IMR-90 (cell line): ENCODE measurements at regions not wholly inside any gene's neighbourhood (a gene's known extent, or its start where the extent isn't known, plus 50 kb on each side); places are given as distances from the start of the nearest gene placed in this dataset.

ENCODE experiments used
- ATAC-seq: fragments of 200-7000 bp; cut with Tn5 transposase; 2 replicates; pipeline ENCODE4 v1.9.1; 2020; ENCODE audit warnings: low read depth, mild to moderate bottlenecking, moderate library complexity
- BruUV-seq: library from RNA; stranded (reverse); fragments of 400-500 nt; replicated peaks from 2 replicates; lab custom pipeline; 2021; lab: Mats Ljungman, UMichigan
- CTCF ChIA-PET: fragments of 300-600 bp; formaldehyde crosslinking; extraction: SDS; loops from one replicate; lab custom pipeline; 2021; ENCODE audit warnings: antibody characterized with exemption; lab: Yijun Ruan, JAX
- POLR2A ChIA-PET: fragments of 300-600 bp; sonication (Branson Sonifier 250); formaldehyde crosslinking; loops from one replicate; lab custom pipeline; 2022; ENCODE audit warnings: antibody characterized with exemption; ENCODE audit not compliant: unreplicated experiment; lab: Charles Lee
- DNase-seq: peaks from one replicate; pipeline ENCODE4 v3.0.0; 2013
- H2AFZ ChIP-seq: replicated peaks from 2 replicates; pipeline ENCODE3; 2013; ENCODE audit warnings: low read length, mild to moderate bottlenecking; ENCODE audit not compliant: poor library complexity
- H2AK5ac ChIP-seq: 2 replicates; pipeline ENCODE4 v1.6.1; 2013; ENCODE audit warnings: low read depth, low read length, inconsistent platforms
- H2AK9ac ChIP-seq: replicated peaks from 2 replicates; pipeline ENCODE3; 2013; ENCODE audit warnings: mild to moderate bottlenecking, low read depth, low read length, moderate library complexity; ENCODE audit not compliant: poor library complexity
- H2BK120ac ChIP-seq: 2 replicates; pipeline ENCODE4 v1.6.1; 2013; ENCODE audit warnings: low read depth, low read length, inconsistent platforms
- H2BK15ac ChIP-seq: 3 replicates; pipeline ENCODE4 v1.6.1; 2013; ENCODE audit warnings: low read depth, low read length, inconsistent platforms
- H2BK20ac ChIP-seq: 2 replicates; pipeline ENCODE4 v1.6.1; 2013; ENCODE audit warnings: low read depth, mild to moderate bottlenecking, inconsistent platforms, low read length, moderate library complexity
- H2BK5ac ChIP-seq: 2 replicates; pipeline ENCODE4 v1.6.1; 2013; ENCODE audit warnings: mild to moderate bottlenecking, low read depth, low read length, inconsistent platforms; ENCODE audit not compliant: poor library complexity, severe bottlenecking
- H3K14ac ChIP-seq: replicated peaks from 2 replicates; pipeline ENCODE4 v1.6.1; 2013; ENCODE audit warnings: low read depth, low read length, inconsistent platforms
- H3K18ac ChIP-seq: 2 replicates; pipeline ENCODE4 v1.6.1; 2013; ENCODE audit warnings: low read depth, low read length, control low read depth
- H3K23ac ChIP-seq: 2 replicates; pipeline ENCODE4 v1.6.1; 2013; ENCODE audit warnings: low read depth, low read length, inconsistent platforms
- H3K27ac ChIP-seq: 2 replicates; pipeline ENCODE4 v1.5.1; 2013; ENCODE audit warnings: mild to moderate bottlenecking, control low read depth, low read length; ENCODE audit not compliant: insufficient read depth
- H3K27me3 ChIP-seq: 2 replicates; pipeline ENCODE4 v1.6.1; 2013; ENCODE audit warnings: low read length; ENCODE audit not compliant: control insufficient read depth, insufficient read depth
- H3K36me3 ChIP-seq: 2 replicates; pipeline ENCODE4 v1.6.1; 2013; ENCODE audit warnings: low read length, mixed read lengths; ENCODE audit not compliant: control insufficient read depth, insufficient read depth
- H3K4ac ChIP-seq: 2 replicates; pipeline ENCODE4 v1.6.1; 2013; ENCODE audit warnings: low read depth, low read length, inconsistent platforms
- H3K4me1 ChIP-seq: 2 replicates; pipeline ENCODE4 v1.6.1; 2013; ENCODE audit warnings: low read length, mixed read lengths; ENCODE audit not compliant: control insufficient read depth, insufficient read depth
- H3K4me2 ChIP-seq: 2 replicates; pipeline ENCODE4 v1.6.1; 2013; ENCODE audit warnings: low read depth, mild to moderate bottlenecking, control low read depth, low read length, moderate library complexity
- H3K4me3 ChIP-seq: 2 replicates; pipeline ENCODE4 v1.5.1; 2013; ENCODE audit warnings: low read depth, mild to moderate bottlenecking, control low read depth, low read length, moderate library complexity; ENCODE audit not compliant: insufficient read depth
- H3K56ac ChIP-seq: 2 replicates; pipeline ENCODE4 v1.6.1; 2013; ENCODE audit warnings: low read length, inconsistent platforms; ENCODE audit not compliant: insufficient read depth; ENCODE audit errors: extremely low read depth
- H3K79me1 ChIP-seq, 2 experiments: 2 replicates each; pipeline ENCODE4 v1.6.1; 2013; ENCODE audit warnings: low read length in 2 of 2, inconsistent platforms in 1 of 2, low read depth in 1 of 2
- H3K9ac ChIP-seq: 2 replicates; pipeline ENCODE4 v1.6.1; 2013; ENCODE audit warnings: low read depth, low read length, control low read depth
- H3K9me1 ChIP-seq: 2 replicates; pipeline ENCODE4 v1.6.1; 2013; ENCODE audit warnings: low read length, inconsistent platforms; ENCODE audit not compliant: insufficient read depth
- H3K9me3 ChIP-seq: 2 replicates; pipeline ENCODE4 v1.6.1; 2013; ENCODE audit warnings: low read length; ENCODE audit not compliant: control insufficient read depth, insufficient read depth
- H4K20me1 ChIP-seq: 2 replicates; pipeline ENCODE4 v1.6.1; 2013; ENCODE audit warnings: low read length, inconsistent platforms; ENCODE audit not compliant: insufficient read depth
- H4K5ac ChIP-seq: 2 replicates; pipeline ENCODE4 v1.6.1; 2013; ENCODE audit warnings: mild to moderate bottlenecking, low read depth, low read length, control low read depth
- H4K8ac ChIP-seq, 2 experiments: 2 replicates each; pipeline ENCODE4 v1.6.1; 2013; ENCODE audit warnings: low read depth in 2 of 2, low read length in 2 of 2, control low read depth in 1 of 2, inconsistent platforms in 1 of 2
- H4K91ac ChIP-seq: 2 replicates; pipeline ENCODE4 v1.6.1; 2013; ENCODE audit warnings: low read depth, low read length, inconsistent platforms; ENCODE audit not compliant: insufficient read depth
- BHLHE40 ChIP-seq: fragments of 150-350 bp; IDR thresholded peaks from 2 replicates; pipeline ENCODE4 v1.6.1; 2016; ENCODE audit warnings: mild to moderate bottlenecking, low read depth, low read length
- CEBPB ChIP-seq: IDR thresholded peaks from 2 replicates; pipeline ENCODE4 v1.6.1; 2012; ENCODE audit warnings: low read depth, low read length, improper control_type of control experiment
- CHD1 ChIP-seq: IDR thresholded peaks from 2 replicates; pipeline ENCODE4 v1.6.1; 2012; ENCODE audit warnings: low read depth, low read length, improper control_type of control experiment
- CTCF ChIP-seq: conservative IDR thresholded peaks from 2 replicates; pipeline ENCODE4 v1.5.1; 2012; ENCODE audit warnings: mild to moderate bottlenecking, low read depth, low read length, improper control_type of control experiment
- FOS ChIP-seq: fragments of 150-350 bp; IDR thresholded peaks from 2 replicates; pipeline ENCODE4 v1.6.1; 2016; ENCODE audit warnings: low read depth, low read length
- MAZ ChIP-seq: IDR thresholded peaks from 2 replicates; pipeline ENCODE4 v1.6.1; 2012; ENCODE audit warnings: low read depth, mild to moderate bottlenecking, low read length, improper control_type of control experiment, moderate library complexity, borderline replicate concordance
- MXI1 ChIP-seq: IDR thresholded peaks from 2 replicates; pipeline ENCODE4 v1.6.1; 2012; ENCODE audit warnings: low read depth, mild to moderate bottlenecking, low read length, moderate library complexity, borderline replicate concordance
- NFE2L2 ChIP-seq: fragments of 150-350 bp; IDR thresholded peaks from 2 replicates; pipeline ENCODE4 v1.6.1; 2016; ENCODE audit warnings: low read depth, mild to moderate bottlenecking, low read length
- POLR2A ChIP-seq: IDR thresholded peaks from 2 replicates; pipeline ENCODE4 v1.6.1; 2012; ENCODE audit warnings: mild to moderate bottlenecking, low read depth, low read length
- RAD21 ChIP-seq: IDR thresholded peaks from 2 replicates; pipeline ENCODE4 v1.6.1; 2012; ENCODE audit warnings: low read length, improper control_type of control experiment
- RCOR1 ChIP-seq: IDR thresholded peaks from 2 replicates; pipeline ENCODE4 v1.6.1; 2012; ENCODE audit warnings: mild to moderate bottlenecking, low read length, improper control_type of control experiment; ENCODE audit not compliant: insufficient replicate concordance
- RFX5 ChIP-seq: IDR thresholded peaks from 2 replicates; pipeline ENCODE4 v1.8.0; 2012; ENCODE audit warnings: low read depth, mild to moderate bottlenecking, low read length, moderate library complexity
- SMC3 ChIP-seq: fragments of 150-350 bp; IDR thresholded peaks from 2 replicates; pipeline ENCODE4 v1.6.1; 2016; ENCODE audit warnings: low read depth, mild to moderate bottlenecking, antibody characterized with exemption, low read length, moderate library complexity
- USF2 ChIP-seq: fragments of 150-350 bp; IDR thresholded peaks from 2 replicates; pipeline ENCODE4 v1.6.1; 2017; ENCODE audit warnings: mild to moderate bottlenecking, antibody characterized with exemption, low read length, low read depth
- WGBS, 2 experiments: methylation state at CpG; one replicate each; pipeline versions ENCODE4 v1.1.5 to v1.1.7; 2013; ENCODE audit warnings: missing lambda C conversion rate in 2 of 2; ENCODE audit not compliant: insufficient read length in 1 of 2; ENCODE audit errors: extremely low coverage in 2 of 2; 5-methylcytosine and 5-hydroxymethylcytosine counted together
- dilution Hi-C: fragments of 300-500 bp; cut with HindIII; formaldehyde crosslinking; loops from one replicate; pipeline ENCODE4 v1.14.3; 2018; ENCODE audit warnings: low sequenced_read_pairs; ENCODE audit not compliant: unreplicated experiment
- in situ Hi-C: fragments of 300-500 bp; cut with MboI; formaldehyde crosslinking; loops from 3 replicates; pipeline ENCODE4 v1.14.3; 2019; ENCODE audit warnings: low sequenced_read_pairs, inconsistent platforms, mixed read lengths
- intact Hi-C: fragments of 100-400 bp; cut with micrococcal nuclease; formaldehyde crosslinking; loops from 2 replicates; pipeline ENCODE4 v1.10.0; 2022

GRCh38 chrX:120692319-120692718 is 62.5 kb upstream of the C1GALT1C1 start:
- POLR2A ChIA-PET, result no interaction called here
- no peak for ATAC-seq
- Histone ChIP-seq H3K23ac (no peak overlapping the region), H3K79me1 (no peaks in the 10 kb centered on the region), H4K5ac (no peak overlapping the region), H3K27me3 (no peaks in the 10 kb centered on the region), H3K56ac (no peak overlapping the region), H3K4me3 (no peak overlapping the region), H3K18ac (no peak overlapping the region), H3K9ac (no peak overlapping the region), H4K91ac (no peak overlapping the region), H2BK20ac (no peak overlapping the region), H3K9me3 (no peaks in the 10 kb centered on the region), H3K27ac (no peak overlapping the region), H3K4me2 (no peak overlapping the region), H3K4ac (no peak overlapping the region), H2AK9ac (no peak overlapping the region), H3K4me1 (no peaks in the 10 kb centered on the region), H2BK120ac (no peak overlapping the region), H2AK5ac (no peak overlapping the region), H3K9me1 (no peaks in the 10 kb centered on the region), H4K8ac (no peak overlapping the region), H3K14ac (no peak overlapping the region), H2AFZ (no peak overlapping the region), H3K36me3 (no peaks in the 10 kb centered on the region), H2BK5ac (no peak overlapping the region), H2BK15ac (no peak overlapping the region), H4K20me1 (no peaks in the 10 kb centered on the region)
- no CpG with 5 or more reads among the region's 2 CpGs for WGBS, 2 experiments
- no peak for DNase-seq
- intact Hi-C loops, result no loop called here
- dilution Hi-C loops, result no loop called here
- in situ Hi-C loops, result no loop called here
- CTCF ChIA-PET, result no interaction called here
- BruUV-seq, result no TSS peak
- TF ChIP-seq BHLHE40 (no peak), POLR2A (no peak), USF2 (no peak), SMC3 (no peak), FOS (no peak), CHD1 (no peak), CTCF (no peak), MXI1 (no peak), CEBPB (no peak), NFE2L2 (no peak), RAD21 (no peak), RFX5 (no peak), RCOR1 (no peak), MAZ (no peak)
